WTC11 (cell line): ENCODE measurements at regions not wholly inside any gene's neighbourhood (a gene's known extent, or its start where the extent isn't known, plus 50 kb on each side); places are given as distances from the start of the nearest gene placed in this dataset.

Experiments
- ATAC-seq: fragments of 200-7000 bp; cut with Tn5 transposase; 2 replicates; pipeline ENCODE4 v1.10.0; 2021; ENCODE audit warnings: mild to moderate bottlenecking, moderate library complexity
- CTCF ChIA-PET: fragments of 300-600 bp; sonication (Branson Sonifier 250); formaldehyde crosslinking; loops from one replicate; lab custom pipeline; 2021; ENCODE audit warnings: antibody characterized with exemption; lab: Charles Lee
- POLR2A ChIA-PET: fragments of 350-600 bp; sonication (Branson Sonifier 250); formaldehyde crosslinking; loops from one replicate; lab custom pipeline; 2021; ENCODE audit warnings: antibody characterized with exemption; lab: Charles Lee
- DNase-seq: peaks from one replicate; pipeline ENCODE4 v3.0.0; 2021; ENCODE audit warnings: low spot score
- H3K27ac Mint-ChIP-seq: 2 replicates; pipeline ENCODE4 v1.8.0; 2021; ENCODE audit warnings: mixed read lengths
- H3K27me3 Mint-ChIP-seq: 2 replicates; pipeline ENCODE4 v1.8.0; 2021; ENCODE audit warnings: low read depth, mild to moderate bottlenecking, moderate library complexity, mixed read lengths
- H3K36me3 Mint-ChIP-seq: 2 replicates; pipeline ENCODE4 v1.8.0; 2021; ENCODE audit warnings: mixed read lengths
- H3K4me1 Mint-ChIP-seq: 2 replicates; pipeline ENCODE4 v1.8.0; 2022; ENCODE audit warnings: mixed read lengths
- H3K4me3 Mint-ChIP-seq: 2 replicates; pipeline ENCODE4 v1.8.0; 2021; ENCODE audit warnings: mild to moderate bottlenecking, moderate library complexity, mixed read lengths
- H3K9me3 Mint-ChIP-seq: 2 replicates; pipeline ENCODE4 v1.8.0; 2021; ENCODE audit warnings: mixed read lengths
- ATF6 ChIP-seq: sonication (generic); formaldehyde crosslinking; IDR thresholded peaks from 2 replicates; pipeline ENCODE4 v1.8.1; 2023; ENCODE audit warnings: mild to moderate bottlenecking, missing genetic modification reagents
- CREM ChIP-seq: sonication (generic); formaldehyde crosslinking; IDR thresholded peaks from 2 replicates; pipeline ENCODE4 v1.8.1; 2022; ENCODE audit warnings: mild to moderate bottlenecking, missing genetic modification reagents, moderate library complexity
- E2F1 ChIP-seq: sonication (generic); formaldehyde crosslinking; IDR thresholded peaks from 2 replicates; pipeline ENCODE4 v1.8.0; 2022; ENCODE audit warnings: mild to moderate bottlenecking, missing genetic modification reagents
- E2F5 ChIP-seq: sonication (generic); formaldehyde crosslinking; IDR thresholded peaks from 2 replicates; pipeline ENCODE4 v1.8.1; 2022; ENCODE audit warnings: mild to moderate bottlenecking, moderate library complexity, missing genetic modification reagents
- EMX1 ChIP-seq: fragments of 250-450 bp; sonication (Bioruptor Pico); IDR thresholded peaks from 2 replicates; pipeline ENCODE4 v1.8.0; 2021; ENCODE audit warnings: mild to moderate bottlenecking
- ESRRA ChIP-seq: sonication (generic); formaldehyde crosslinking; IDR thresholded peaks from 2 replicates; pipeline ENCODE4 v1.8.1; 2022; ENCODE audit warnings: mild to moderate bottlenecking, missing genetic modification reagents, borderline replicate concordance
- FOXJ3 ChIP-seq: sonication (generic); formaldehyde crosslinking; IDR thresholded peaks from 2 replicates; pipeline ENCODE4 v1.9.0; 2021; ENCODE audit warnings: missing genetic modification reagents, mild to moderate bottlenecking, borderline replicate concordance
- FOXK1 ChIP-seq: sonication (generic); formaldehyde crosslinking; IDR thresholded peaks from 2 replicates; pipeline ENCODE4 v1.8.0; 2022; ENCODE audit warnings: mild to moderate bottlenecking, moderate library complexity, missing genetic modification reagents
- FOXP4 ChIP-seq: sonication (generic); formaldehyde crosslinking; IDR thresholded peaks from 2 replicates; pipeline ENCODE4 v1.8.0; 2022; ENCODE audit warnings: mild to moderate bottlenecking, missing genetic modification reagents
- GTF2I ChIP-seq: fragments of 250-450 bp; sonication (Bioruptor Pico); conservative IDR thresholded peaks from 2 replicates; pipeline ENCODE4 v1.4.0; 2021; ENCODE audit warnings: mild to moderate bottlenecking
- IRF2 ChIP-seq: sonication (generic); formaldehyde crosslinking; IDR thresholded peaks from 2 replicates; pipeline ENCODE4 v1.8.0; 2022; ENCODE audit warnings: low read depth, missing genetic modification reagents, borderline replicate concordance
- JAZF1 ChIP-seq: fragments of 250-450 bp; sonication (Bioruptor Pico); IDR thresholded peaks from 2 replicates; pipeline ENCODE4 v1.9.0; 2021; ENCODE audit warnings: moderate library complexity, mild to moderate bottlenecking, inconsistent platforms
- JUN ChIP-seq: sonication (generic); formaldehyde crosslinking; IDR thresholded peaks from 2 replicates; pipeline ENCODE4 v1.8.0; 2023; ENCODE audit warnings: mild to moderate bottlenecking, missing genetic modification reagents
- KAT7 ChIP-seq: sonication (generic); formaldehyde crosslinking; IDR thresholded peaks from 2 replicates; pipeline ENCODE4 v1.8.1; 2023; ENCODE audit warnings: missing genetic modification reagents, mild to moderate bottlenecking, borderline replicate concordance
- MXD4 ChIP-seq: fragments of 250-450 bp; sonication (Bioruptor Pico); IDR thresholded peaks from 2 replicates; pipeline ENCODE4 v1.8.0; 2021; ENCODE audit warnings: mild to moderate bottlenecking, moderate library complexity, borderline replicate concordance
- NFATC4 ChIP-seq: fragments of 250-450 bp; sonication (Bioruptor Pico); IDR thresholded peaks from 2 replicates; pipeline ENCODE4 v1.9.0; 2021; ENCODE audit warnings: mild to moderate bottlenecking
- NFE2L1 ChIP-seq: sonication (generic); formaldehyde crosslinking; IDR thresholded peaks from 2 replicates; pipeline ENCODE4 v1.8.1; 2023; ENCODE audit warnings: missing genetic modification reagents
- NFYB ChIP-seq: sonication (generic); formaldehyde crosslinking; conservative IDR thresholded peaks from 2 replicates; pipeline ENCODE4 v1.8.0; 2022; ENCODE audit warnings: low read depth, missing genetic modification reagents
- NR1H2 ChIP-seq: sonication (generic); formaldehyde crosslinking; IDR thresholded peaks from 2 replicates; pipeline ENCODE4 v1.9.0; 2021; ENCODE audit warnings: mild to moderate bottlenecking, moderate library complexity, missing genetic modification reagents
- NR3C1 ChIP-seq: sonication (generic); formaldehyde crosslinking; conservative IDR thresholded peaks from 2 replicates; pipeline ENCODE4 v1.8.1; 2023; ENCODE audit warnings: low read depth, mild to moderate bottlenecking, missing genetic modification reagents
- OVOL2 ChIP-seq: fragments of 250-450 bp; sonication (Bioruptor Pico); IDR thresholded peaks from 2 replicates; pipeline ENCODE4 v1.9.0; 2021; ENCODE audit warnings: mild to moderate bottlenecking, borderline replicate concordance
- RELA ChIP-seq: sonication (generic); formaldehyde crosslinking; IDR thresholded peaks from 2 replicates; pipeline ENCODE4 v1.8.1; 2022; ENCODE audit warnings: missing genetic modification reagents, mild to moderate bottlenecking, borderline replicate concordance
- SMAD3 ChIP-seq: sonication (generic); formaldehyde crosslinking; IDR thresholded peaks from 2 replicates; pipeline ENCODE4 v1.8.0; 2022; ENCODE audit warnings: missing genetic modification reagents, mild to moderate bottlenecking, borderline replicate concordance
- SOX15 ChIP-seq: fragments of 250-450 bp; sonication (Bioruptor Pico); IDR thresholded peaks from 2 replicates; pipeline ENCODE4 v1.9.0; 2021; ENCODE audit warnings: mild to moderate bottlenecking
- STAT6 ChIP-seq: sonication (generic); formaldehyde crosslinking; conservative IDR thresholded peaks from 2 replicates; pipeline ENCODE4 v1.8.1; 2023; ENCODE audit warnings: mild to moderate bottlenecking, low read depth, missing genetic modification reagents, moderate library complexity
- ZBTB21 ChIP-seq: sonication (generic); formaldehyde crosslinking; IDR thresholded peaks from 2 replicates; pipeline ENCODE4 v1.8.1; 2023; ENCODE audit warnings: mild to moderate bottlenecking, missing genetic modification reagents, borderline replicate concordance
- ZNF138 ChIP-seq: sonication (generic); formaldehyde crosslinking; conservative IDR thresholded peaks from 2 replicates; pipeline ENCODE4 v1.8.1; 2022; ENCODE audit warnings: mild to moderate bottlenecking, moderate library complexity, missing genetic modification reagents
- ZNF219 ChIP-seq: sonication (generic); formaldehyde crosslinking; IDR thresholded peaks from 2 replicates; pipeline ENCODE4 v1.8.0; 2023; ENCODE audit warnings: missing genetic modification reagents, mild to moderate bottlenecking, borderline replicate concordance
- ZNF416 ChIP-seq: fragments of 250-450 bp; sonication (Bioruptor Pico); IDR thresholded peaks from 2 replicates; pipeline ENCODE4 v1.9.0; 2021; ENCODE audit warnings: mild to moderate bottlenecking, inconsistent platforms

GRCh38 chr7:42573881-42574672 is 337.1 kb upstream of the GLI3 start:
- Mint-ChIP-seq H3K9me3 (peaks cover 36% of the 10 kb centered on the region), H3K27me3 (no peaks in the 10 kb centered on the region; the same call in 1 of the 2 replicates), H3K27ac (no peak overlapping the region), H3K4me1 (peaks cover 6% of the 10 kb centered on the region), H3K4me3 (no peak overlapping the region), H3K36me3 (peaks cover 12% of the 10 kb centered on the region; the same call in 1 of the 2 replicates)
- TF ChIP-seq ESRRA (CRISPR knock-in tag) (no peak), JAZF1 (no peak), NR3C1 (CRISPR knock-in tag) (no peak), NR1H2 (no peak), NFATC4 (CRISPR knock-in tag) (no peak), ZBTB21 (CRISPR knock-in tag) (no peak), EMX1 (CRISPR knock-in tag) (no peak), STAT6 (no peak), NFE2L1 (CRISPR knock-in tag) (no peak), KAT7 (CRISPR knock-in tag) (no peak), SOX15 (CRISPR knock-in tag) (no peak), MXD4 (CRISPR knock-in tag) (no peak), CREM (no peak), SMAD3 (CRISPR knock-in tag) (no peak)
- CTCF ChIA-PET: interaction anchor here (0.5 to 2.8 kb wide), 11 partner anchors 33 to 633 kb away, joined by 3 to 25 read pairs (median 5); no protein-coding TSS in a partner anchor
- POLR2A ChIA-PET: no interaction called here
- ATAC-seq: no peak
- DNase-seq: no peak

- ATAC-seq: no peak
- ChIA-PET CTCF (interaction anchor here (0.6 kb wide), 1 partner anchor 607 kb away, joined by 4 read pairs; no protein-coding TSS in a partner anchor), POLR2A (no interaction called here)
- no peak for DNase-seq
- H3K9me3 Mint-ChIP-seq: peaks cover 29% of the 10 kb centered on the region
- peaks cover 8% of the 10 kb centered on the region; the same call in 1 of the 2 replicates for H3K36me3 Mint-ChIP-seq
- H3K27me3 Mint-ChIP-seq: no peaks in the 10 kb centered on the region; the same call in 1 of the 2 replicates
- H3K4me1 Mint-ChIP-seq: peaks cover 6% of the 10 kb centered on the region
- no peak overlapping the region for H3K27ac Mint-ChIP-seq
- H3K4me3 Mint-ChIP-seq: no peak overlapping the region
- no peak for TF ChIP-seq JUN
- no peak for TF ChIP-seq ZNF138
- TF ChIP-seq FOXP4 (CRISPR knock-in tag): no peak
- TF ChIP-seq ZNF416 (CRISPR knock-in tag): no peak
- no peak for TF ChIP-seq IRF2 (CRISPR knock-in tag)
- TF ChIP-seq OVOL2 (CRISPR knock-in tag): no peak
- no peak for TF ChIP-seq RELA
- no peak for TF ChIP-seq ZNF219
- TF ChIP-seq E2F1 (CRISPR knock-in tag): no peak
- no peak for TF ChIP-seq FOXK1
- no peak for TF ChIP-seq GTF2I (CRISPR knock-in tag)
- no peak for TF ChIP-seq FOXJ3 (CRISPR knock-in tag)
- no peak for TF ChIP-seq NFYB
- TF ChIP-seq ATF6 (CRISPR knock-in tag): no peak
- no peak for TF ChIP-seq E2F5 (CRISPR knock-in tag)
Measured at GRCh38 chr7:42572561-42572960, 335.6 kb upstream of the GLI3 start.
